ENCODE measurements at regions not wholly inside any gene's neighbourhood (a gene's known extent, or its start where the extent isn't known, plus 50 kb on each side); places are given as distances from the start of the nearest gene placed in this dataset.

DNA sequence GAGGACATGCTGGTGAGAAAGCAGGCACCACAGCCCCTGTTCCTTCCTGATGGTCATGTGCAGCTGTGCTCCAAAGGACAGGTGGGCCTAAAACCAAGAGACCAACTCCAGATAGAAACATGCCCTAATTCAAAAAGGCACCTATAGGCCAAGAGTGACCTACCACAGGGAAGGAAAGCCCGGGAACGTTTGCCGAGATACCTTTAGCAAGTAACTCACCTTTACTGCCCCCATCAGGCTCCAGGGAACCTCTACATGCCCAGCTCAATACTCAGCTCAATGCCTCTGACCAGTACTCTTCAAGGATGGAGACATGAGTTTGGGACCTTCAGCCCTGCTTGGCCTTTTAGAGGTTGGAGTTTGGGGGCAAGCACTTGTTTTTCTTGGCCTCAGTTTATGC is 172.8 kb upstream of the FSTL4 start:
- TF ChIP-seq EZH2 (IDR thresholded peaks at IDR 0.05; ENCODE audit: borderline replicate concordance, low read depth, low read length, poor library complexity, severe bottlenecking) = no peak
- TF ChIP-seq, protein P1, sequence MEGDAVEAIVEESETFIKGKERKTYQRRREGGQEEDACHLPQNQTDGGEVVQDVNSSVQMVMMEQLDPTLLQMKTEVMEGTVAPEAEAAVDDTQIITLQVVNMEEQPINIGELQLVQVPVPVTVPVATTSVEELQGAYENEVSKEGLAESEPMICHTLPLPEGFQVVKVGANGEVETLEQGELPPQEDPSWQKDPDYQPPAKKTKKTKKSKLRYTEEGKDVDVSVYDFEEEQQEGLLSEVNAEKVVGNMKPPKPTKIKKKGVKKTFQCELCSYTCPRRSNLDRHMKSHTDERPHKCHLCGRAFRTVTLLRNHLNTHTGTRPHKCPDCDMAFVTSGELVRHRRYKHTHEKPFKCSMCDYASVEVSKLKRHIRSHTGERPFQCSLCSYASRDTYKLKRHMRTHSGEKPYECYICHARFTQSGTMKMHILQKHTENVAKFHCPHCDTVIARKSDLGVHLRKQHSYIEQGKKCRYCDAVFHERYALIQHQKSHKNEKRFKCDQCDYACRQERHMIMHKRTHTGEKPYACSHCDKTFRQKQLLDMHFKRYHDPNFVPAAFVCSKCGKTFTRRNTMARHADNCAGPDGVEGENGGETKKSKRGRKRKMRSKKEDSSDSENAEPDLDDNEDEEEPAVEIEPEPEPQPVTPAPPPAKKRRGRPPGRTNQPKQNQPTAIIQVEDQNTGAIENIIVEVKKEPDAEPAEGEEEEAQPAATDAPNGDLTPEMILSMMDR (conservative IDR thresholded peaks at IDR 0.05; ENCODE audit: low read depth, low read length) = no peak
